Stimulated activated CD4-positive, alpha-beta T cell treated with anti-CD3 and anti-CD28 coated beads, Interleukin-12 subunit alpha, Interleukin-12 subunit beta, amount 100 ng/mL, for 4 hours (primary cell): ENCODE measurements at regions not wholly inside any gene's neighbourhood (a gene's known extent, or its start where the extent isn't known, plus 50 kb on each side); places are given as distances from the start of the nearest gene placed in this dataset.
"Not testable (repeated sequence)": the region's sequence is repeated elsewhere in the genome, so short reads cannot be mapped to it uniquely, and the experiment has no call there.

Experiments used
- DNase-seq: peaks from one replicate; pipeline ENCODE4 v3.0.0-alpha.2; 2020

DNA sequence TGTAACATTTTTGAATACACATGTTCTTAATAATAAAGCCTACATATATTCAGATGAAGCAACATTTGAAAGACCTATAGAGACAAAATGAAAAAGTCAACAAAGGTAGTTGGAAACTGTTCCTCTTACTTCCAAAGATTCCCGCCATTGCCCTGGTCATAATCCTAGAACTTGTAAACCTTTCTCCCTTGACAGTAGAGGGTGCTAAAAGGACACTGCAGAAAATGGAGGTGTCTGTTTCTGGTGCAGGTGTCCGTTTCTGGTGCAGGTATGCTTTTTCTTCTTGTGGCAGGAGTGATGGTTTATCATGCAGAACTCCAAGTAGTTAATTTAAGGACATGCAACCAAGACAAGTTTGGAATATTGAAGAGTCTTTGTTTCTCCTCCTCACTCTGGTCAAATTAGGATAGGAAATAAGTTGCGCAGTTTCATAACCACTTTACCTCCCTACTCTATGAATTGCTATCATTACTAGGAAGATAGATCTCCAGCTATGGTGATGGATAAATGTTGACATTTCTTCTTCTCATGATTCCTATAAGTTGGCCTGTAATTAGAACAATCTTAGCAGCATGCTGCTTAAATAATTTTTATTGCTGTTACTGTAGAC, 56.0 kb upstream of the FAM174A start:
- DNase-seq: no peak

DNA sequence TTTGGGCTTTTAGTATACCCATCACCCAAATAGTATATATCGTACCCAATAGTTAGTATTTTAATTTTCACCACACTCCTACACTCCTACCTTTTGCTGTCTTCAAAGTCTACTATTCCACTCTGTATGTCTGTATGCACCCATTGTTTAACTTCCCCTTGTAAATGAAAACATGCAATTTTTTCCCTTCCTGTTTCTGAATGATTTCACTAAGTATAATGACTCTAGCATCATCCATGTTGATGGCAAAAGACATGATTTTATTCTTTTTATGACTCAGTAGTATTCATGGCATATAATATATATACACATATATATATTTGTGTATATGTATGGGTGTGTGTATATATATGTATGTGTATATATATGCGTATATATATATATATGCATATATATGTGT, 63.1 kb upstream of the FAM174A start:
- no peak for DNase-seq

DNA sequence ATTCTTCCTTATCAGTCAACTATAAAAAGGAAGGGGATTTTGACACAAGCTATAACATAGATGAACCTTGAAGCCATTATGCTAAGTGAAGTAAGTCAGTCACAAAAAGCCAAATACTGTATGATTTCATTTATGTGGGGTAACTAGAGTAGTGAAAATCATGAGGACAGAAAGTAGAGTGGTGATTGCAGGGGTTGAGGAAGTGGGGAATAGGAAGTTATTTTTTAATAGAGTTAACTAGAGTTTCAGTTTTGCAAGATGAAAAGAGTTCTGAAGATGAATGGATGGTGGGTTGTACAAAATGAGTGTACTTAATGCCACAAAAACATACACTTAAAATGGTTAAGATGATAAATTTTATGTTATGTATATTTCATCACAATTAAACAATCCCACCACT, 65.4 kb upstream of the FAM174A start:
- DNase-seq: no peak

DNA sequence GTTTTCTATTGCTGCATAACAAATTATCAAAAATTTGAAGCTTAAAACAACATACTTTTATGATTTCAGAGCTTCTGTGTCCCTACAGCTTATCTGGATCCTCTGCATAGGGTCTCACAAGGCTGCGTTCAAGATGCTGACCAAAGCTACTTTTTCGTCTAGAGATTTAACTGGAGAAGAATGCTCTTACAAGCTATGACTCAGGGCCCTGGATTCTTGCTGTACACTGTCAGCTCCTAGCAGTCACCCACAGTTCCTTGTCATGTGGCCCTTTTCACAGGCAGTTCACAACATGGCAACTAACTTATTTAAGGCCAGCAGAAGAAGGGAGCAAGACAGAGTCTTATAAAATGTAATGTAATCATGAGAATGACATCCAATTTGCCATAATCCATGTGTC, 70.8 kb upstream of the FAM174A start:
- no peak for DNase-seq

DNA sequence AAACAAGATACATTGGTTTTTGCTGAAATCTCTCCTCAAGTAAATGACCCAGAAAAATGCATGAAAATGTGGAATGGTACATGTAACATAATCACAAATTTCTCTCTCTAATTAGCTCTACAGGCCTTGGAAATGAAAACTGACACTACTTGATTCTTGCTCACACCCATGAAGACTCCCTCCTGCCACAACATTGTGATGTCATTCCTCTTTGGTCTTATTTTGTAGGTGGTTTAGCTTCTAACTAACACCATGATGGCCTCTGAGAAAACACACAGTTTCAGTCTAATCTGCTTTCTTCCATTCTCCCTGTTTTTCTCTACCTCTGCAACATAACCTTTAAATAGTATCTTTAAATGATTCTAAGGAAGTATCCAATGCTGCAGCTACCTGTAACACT, 78.6 kb upstream of the FAM174A start:
- DNase-seq: no peak

DNA sequence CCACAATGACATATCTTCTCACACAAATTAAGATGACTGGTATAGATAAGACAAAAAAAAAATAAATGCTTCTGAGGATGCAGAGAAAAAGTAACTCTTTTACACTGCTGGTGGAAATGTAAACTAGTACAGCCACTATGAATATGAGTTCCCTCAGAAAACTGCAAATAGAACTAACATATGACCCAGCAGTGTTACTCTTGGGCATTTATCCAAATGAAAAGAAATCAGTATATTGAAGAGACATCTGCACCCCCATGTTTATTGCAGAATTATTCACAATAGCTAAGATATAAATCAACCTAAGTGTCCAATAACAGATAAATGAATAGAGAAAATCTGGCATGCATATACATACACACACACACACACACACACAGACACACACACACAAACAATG, 83.0 kb upstream of the FAM174A start:
- DNase-seq: no peak

DNA sequence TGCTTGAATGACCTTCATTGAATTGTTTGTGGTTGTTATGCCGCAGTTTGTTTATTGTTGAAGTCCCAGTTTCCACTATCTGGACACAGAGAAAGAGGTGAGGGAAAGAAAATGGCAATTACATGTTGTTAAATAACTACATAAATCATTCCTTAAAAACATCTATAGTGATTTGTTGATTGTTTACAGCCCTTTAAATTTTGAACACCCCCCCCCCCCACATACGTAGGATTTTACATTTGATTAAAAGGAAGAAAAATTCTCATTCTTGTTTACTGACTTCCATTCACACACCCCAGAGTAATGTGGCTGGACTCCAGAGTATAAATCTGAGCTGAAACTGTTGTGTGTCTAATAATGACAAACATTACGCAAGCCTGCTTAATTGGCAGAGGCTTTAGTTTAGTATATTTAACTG, 87.1 kb upstream of the FAM174A start:
- DNase-seq: no peak

DNA sequence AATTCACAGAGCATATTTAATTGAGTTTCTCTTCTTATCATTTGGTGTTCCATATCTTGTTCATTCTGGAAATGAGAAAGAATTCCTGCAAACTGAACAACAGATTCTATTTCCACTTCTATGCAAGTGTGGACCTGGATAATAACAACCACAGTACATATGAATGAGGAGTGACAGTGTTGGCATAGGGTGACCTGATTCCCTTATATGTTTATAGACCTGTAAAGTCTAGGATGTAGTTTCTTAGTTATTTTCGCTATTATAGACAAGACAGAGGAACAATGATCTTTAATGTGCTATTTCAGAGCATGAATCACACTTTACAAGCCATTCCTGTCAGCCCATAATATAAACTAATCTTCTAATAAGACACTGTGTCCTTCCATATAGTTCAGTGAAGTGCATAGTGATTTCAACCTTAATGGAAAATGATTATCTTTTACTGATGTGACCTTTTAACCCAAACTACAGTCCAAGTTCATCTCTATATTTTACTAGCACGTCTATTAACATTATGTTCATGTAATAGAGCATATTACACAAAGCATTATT, 88.2 kb upstream of the FAM174A start:
- no peak for DNase-seq

DNA sequence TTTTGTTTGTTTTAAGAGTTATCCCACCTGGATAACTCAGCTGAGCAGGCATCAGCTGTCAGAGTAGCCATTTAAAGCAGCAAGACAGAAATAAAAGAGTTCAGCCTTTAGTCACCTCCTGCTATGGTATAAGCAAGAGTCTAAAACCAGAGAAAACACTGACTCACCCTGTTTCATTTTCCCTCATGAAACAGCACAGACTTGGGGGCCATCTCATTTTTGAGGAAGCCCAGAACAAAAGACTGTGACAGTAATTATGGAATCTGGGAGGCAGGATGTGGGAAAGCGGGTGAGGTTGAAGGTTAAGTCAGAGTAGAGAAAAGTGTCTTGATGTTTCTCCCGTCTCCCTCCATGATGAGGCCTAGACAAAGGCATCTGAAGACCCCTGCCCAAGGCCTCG, 90.2 kb upstream of the FAM174A start:
- no peak for DNase-seq

DNA sequence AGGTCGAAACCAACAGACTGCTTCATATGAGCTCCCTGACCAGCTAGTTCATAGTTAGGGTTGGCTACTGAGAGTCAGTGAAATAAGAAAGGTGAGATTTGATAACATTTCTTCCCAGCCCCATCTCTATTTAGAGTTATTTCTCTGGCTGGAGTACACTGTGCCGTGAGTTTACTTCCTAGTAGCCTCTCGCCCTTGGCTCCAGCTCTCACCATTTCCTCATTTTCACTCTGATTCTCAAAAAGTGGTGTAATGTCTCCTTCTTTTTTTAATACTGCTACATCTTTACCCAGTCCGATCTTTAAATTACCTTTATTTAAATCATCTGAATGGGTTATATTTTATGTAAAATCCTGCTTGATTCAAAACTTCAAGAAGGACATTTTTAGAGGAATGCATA, 100.4 kb upstream of the FAM174A start:
- no peak for DNase-seq

DNA sequence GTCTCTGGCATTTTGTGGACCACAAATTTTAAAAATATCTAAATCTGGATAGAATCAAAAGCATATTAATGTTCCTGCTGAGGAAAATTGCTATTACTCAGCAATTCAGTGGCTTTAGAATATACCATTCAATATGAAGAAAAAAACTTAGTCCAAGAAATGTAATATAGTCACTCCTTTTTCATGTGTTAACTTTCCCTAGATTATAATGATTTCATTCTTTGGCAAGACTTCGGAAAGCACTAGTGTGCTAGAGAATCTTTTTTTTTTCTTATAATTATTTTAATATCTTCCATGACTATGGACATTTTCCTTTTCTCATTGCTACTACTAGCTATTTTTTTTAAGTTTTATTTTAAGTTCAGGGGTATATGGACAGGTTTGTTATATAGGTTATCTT, 102.4 kb upstream of the FAM174A start:
- DNase-seq: no peak

DNA sequence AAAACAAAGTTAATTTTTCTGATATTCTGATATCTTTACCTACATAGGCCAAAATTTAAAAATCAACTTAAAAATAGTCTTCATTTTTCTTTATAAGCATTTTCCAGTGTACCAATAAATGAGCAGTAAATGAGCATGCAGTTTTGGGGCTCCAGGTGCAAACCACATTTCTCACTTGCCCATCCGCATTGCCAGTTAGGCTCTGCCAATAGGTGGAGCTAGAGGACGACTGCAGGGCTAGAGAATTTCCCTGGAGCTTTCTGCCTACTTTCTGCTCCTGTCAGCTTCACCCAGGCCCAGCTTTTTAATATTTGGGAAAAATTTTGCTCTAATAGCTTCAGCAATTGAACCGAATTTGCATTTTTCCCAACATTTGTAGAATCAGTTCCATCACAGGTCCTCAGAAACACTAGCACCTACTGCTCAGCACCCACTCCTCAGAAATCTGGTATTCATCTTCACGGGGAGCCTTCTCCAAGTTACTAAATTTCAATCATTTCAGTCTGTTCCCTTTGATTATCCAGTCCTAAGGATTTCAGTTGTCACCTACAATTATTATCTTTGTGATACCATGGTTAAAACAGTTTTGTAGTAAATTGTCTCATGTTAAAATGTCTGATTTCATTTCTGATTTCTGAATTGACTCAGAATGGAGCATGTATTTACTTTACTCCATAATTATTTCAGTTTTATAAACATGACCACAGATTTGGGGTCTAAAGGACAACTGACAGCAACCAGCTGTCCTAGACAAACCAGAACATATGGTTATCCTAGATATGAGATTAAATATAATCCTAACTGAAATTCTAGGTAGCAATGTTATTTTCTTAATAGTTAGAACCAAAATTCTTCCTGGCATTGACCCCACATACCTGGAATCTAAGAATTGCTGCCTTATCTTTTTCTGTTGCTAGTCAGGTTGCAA, 104.6 kb upstream of the FAM174A start:
- peak; percentile 30 for DNase-seq

DNA sequence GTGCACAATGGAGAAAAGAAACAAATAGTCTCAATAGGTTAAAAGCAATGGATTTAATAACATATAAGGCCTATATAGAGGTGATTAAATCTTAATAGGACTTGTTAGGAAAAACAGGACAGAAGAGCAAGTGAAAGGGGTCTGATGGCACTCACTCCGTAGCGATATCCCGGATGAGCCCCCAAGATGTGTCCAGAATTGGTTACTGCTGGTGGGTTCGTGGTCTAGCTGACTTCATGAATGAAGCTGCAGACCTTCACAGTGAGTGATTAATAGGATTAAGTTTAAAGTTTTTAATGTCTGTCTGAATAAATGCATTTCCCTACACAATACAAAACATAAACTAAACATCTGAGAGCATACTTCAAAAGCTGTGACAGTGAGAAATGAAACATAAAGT, 110.4 kb upstream of the FAM174A start:
- no peak for DNase-seq

DNA sequence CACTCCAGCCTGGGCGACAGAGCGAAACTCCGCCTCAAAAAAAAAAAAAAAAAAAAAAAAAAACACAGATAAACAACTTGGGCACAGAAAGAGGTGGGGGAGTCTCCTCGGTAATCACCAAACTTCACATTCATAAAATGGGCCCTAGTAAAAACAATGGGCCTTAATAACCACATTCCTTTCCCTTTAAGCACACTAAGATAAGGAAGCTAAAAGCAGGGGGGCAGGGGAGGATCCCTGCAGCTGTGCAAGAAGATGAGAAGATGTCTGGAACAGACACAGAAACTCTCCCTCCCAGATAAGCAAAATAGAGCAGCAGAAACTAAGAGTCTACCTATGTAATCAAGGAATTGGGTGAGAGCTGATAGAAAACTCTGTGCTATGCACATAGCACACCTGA, 111.2 kb upstream of the FAM174A start:
- DNase-seq: no peak

DNA sequence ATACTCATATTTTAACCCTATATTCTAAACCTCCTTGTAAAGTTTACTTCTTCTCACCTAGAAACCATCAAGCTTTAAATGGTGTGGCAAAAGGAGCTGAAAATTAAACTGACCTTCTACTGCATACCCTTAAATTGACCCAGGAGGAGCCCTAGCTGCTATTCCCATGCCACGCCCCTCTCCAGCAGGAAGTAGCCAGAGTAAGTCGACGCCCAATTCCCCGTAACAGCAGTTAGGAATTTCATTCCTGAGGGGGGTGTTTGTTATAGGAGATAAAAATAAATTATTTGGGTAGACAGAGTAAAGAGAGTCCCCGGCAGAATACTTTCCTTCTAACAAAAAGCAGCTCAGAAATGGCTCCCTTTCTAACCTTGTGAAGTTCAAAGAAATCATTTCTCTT, 111.8 kb upstream of the FAM174A start:
- no peak for DNase-seq

DNA sequence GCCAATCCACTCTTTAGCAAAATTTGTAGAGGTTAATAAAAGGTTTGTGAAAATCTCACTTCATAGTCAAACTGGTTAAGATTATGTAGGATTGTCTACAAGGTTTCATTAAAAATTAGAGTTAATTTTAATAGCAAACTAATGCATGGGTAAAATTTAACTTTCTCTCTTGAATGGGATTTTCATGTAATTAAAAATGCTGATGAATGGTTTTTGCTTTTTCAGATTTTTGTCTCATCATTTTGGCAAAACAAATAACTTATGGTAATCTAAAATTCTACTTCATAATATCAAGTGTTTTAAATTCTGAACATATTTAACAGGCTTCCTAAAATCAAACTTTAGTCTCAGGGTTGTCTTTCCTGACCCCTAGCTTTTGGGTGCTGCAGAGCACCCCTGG, 113.8 kb upstream of the FAM174A start:
- DNase-seq: no peak

DNA sequence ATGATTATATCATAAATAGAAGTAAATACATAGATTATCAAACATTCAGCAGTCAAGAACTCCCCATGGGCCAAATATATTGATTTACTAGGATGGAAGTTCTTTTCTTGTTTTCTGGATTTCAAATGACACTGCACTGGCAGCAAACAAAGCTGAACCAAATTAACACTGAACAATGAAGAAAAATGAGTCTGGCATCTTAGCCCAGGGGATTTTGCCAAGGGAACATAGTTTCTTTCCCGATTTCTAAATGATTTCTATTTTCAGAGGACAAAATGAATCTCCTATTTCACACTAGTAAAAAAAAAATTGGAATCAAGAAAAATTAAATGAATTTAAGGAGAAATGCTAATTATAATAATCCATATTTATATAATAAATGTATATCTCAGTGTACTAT, 116.9 kb upstream of the FAM174A start:
- no peak for DNase-seq

DNA sequence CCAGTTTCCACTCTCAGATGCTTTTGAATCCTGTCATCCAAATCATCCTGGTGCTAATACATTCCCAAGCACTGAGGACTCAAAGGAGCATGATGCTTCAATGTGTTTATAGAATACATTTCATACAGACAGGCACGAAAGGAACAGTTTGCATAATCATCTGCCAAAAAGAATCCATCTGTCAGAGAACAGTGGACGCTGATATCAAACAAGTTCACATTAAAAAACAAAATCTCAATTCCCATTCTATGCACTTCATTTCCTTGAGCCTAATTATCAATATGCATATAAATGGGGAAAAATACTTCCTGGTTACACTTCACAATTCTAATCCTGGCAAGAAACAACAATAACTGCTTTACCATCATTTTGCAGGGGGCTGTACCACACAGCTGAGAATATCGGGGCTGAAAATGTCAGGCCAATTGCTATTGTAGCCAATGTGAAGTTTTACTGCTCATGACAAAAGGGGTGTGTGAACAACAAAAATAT, 125.5 kb upstream of the FAM174A start:
- no peak for DNase-seq

DNA sequence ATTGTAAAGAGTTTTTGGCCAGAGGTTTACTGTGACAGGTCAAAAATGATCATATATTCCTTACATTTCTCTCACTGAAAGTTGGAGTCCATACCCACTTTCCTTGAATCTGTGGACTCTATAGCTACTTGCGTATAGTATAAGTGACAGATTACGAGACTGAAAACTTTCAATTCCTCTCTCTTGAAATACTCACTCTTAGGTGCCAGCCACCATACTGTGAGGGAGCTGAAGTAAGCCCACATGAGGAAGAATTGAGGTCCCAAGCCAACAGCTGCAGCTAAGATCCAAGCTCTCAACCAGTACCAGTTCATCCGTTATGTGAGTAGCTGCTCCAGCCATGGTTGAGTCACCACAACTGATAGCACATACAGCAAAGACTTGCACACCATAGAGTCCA, 128.1 kb upstream of the FAM174A start:
- DNase-seq: no peak

DNA sequence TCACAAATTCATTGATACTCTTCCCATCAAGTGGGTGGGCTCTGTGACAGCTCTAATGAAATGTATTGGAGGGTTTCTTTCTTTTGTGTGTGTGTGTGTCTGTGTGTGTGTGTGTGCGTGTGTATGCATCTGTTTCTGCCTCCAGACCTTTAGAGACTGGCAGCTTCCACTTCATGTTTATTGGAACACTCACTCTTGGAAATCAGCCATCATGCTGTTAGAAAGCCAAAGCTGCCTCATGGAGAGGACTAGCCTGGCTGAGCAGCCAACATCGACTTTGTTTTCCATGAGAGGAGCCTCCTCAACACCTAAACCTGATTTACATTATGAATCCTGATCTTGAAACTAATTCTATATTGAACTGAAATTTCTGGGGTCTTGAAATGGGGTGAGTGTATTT, 128.5 kb upstream of the FAM174A start:
- no peak for DNase-seq

DNA sequence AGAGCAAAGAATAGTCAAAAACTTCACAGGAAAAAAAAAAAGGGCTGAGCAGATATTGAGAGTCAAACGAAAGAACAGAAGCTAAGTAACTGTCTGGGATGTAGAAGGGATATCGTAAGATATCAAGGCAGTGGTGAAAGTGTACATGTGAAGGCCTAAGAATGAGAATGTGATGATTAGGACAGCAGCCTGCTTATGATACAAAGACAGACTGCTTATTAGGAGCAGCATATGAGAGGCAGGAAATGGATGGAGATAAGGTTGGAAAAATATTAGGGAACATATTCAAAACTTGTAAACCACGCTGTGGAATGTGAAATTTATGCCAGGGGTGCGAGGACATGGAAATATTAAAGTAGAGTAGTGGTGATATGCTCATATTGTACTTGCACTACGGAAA, 133.1 kb upstream of the FAM174A start:
- DNase-seq: no peak

DNA sequence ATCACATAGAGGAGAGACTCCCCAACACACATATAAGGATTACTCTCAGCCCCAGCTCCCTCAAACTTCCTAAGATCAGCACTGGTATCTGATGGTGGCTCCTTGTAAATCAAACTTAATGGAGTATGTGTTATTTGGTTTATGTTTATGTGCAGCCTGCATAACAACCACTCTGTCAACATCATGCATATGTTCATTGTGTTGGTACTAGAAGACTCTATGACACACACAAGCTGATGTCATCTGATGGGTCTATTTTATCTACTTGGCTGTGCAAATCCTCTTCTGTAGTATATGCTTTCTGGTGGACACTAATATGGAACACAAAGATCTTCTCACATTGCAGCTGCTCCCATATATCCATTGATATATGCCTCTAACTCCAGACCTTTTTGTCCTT, 134.0 kb upstream of the FAM174A start:
- DNase-seq: no peak

DNA sequence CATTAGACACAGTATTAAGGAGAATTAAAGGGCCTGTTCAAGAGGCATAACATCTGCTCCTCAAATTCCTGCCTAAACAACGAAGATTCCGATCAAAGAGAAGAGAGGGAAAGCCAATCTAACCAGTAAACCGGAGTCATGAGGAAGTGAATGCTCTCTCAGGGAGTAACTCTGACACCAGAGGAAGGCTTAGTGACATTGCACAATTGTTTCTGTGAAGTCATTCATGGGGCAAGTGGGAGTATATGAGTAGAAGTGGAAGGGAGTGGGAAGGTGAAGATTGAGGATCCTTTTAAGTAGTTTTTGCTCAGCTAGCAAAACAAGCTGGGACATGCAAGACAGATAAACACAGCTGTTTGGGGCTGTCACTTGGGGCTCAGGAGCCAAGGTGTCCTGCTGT, 136.4 kb upstream of the FAM174A start:
- DNase-seq: not testable (repeated sequence)

DNA sequence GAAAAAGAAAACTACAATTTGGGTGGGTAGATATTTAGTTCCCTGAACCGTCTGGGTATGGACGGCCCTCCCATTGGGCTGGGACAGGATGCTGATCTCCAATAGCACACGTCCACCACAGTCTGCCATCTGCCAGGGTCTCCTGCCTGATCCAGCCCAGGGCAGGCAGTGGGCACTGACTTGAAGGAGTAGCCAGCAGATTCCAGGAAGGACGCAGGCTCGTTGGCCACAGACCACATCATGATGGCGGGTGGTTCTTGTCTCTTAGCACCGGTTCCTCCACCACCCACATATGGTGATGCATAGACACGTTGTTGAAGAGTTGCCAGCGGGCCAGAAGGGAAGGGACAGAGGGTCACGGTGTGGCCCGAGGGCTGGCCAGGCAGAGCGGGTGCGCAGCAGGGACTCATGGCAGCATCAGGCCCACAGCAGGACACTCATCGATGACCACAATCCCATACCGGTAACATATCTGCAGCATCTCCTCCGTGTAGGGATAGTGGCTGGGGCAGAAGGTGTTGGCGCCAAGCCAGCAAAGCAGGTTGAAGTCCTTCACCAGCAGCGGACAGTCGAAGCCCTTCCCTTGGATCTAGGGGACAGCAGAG, 155.8 kb upstream of the FAM174A start:
- not testable (repeated sequence) for DNase-seq
